SW 1271 (cell line): ENCODE measurements at regions not wholly inside any gene's neighbourhood (a gene's known extent, or its start where the extent isn't known, plus 50 kb on each side); places are given as distances from the start of the nearest gene placed in this dataset.
"Not testable (repeated sequence)": the region's sequence is repeated elsewhere in the genome, so short reads cannot be mapped to it uniquely, and the experiment has no call there.

ENCODE experiments used
- DNase-seq, 2 experiments: peaks; one replicate each; lab custom pipeline; 2025; lab: John Stamatoyannopoulos, UW

DNA sequence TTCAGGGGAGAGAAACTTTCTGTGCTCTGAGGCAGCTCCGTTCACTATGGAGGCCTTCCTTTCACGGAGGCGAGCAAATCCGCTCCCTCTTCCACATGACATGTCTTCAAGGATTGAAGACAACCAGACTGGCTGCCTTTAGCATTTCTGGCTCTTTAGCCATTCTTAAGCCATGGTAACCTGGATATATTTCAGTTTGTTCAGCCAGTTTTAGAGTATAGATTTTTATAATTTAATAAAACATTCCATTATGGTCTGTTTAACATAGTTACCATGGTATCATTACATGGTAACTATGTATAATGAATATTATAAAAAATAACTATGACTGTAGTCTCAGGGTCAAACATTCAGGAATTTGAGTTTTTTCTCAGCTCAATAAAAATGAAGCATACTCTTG, 54.2 kb upstream of the NFIA start:
- no peak for DNase-seq

GRCh38 chr1:61018068-61018467, 64.3 kb upstream of the NFIA start:
- not testable (repeated sequence) for DNase-seq

DNA sequence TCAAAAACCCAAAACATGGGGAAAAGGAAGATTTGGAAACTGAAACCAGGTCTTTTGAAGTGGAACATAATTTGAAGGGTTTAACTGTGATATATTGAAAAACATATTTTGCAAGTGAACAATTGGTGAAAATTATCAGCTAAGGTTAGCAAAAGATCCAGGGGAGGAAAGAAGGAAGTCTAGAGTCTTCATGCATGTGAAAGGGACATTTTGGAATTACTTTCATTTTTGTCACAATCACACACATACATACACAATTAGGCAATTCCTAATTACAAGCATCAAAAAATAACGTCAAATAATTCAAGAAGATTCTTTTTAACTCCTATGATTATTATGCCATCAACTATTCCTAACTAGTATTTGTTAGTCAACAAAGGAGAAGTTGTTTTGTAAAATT, 64.7 kb upstream of the NFIA start:
- no peak for DNase-seq

DNA sequence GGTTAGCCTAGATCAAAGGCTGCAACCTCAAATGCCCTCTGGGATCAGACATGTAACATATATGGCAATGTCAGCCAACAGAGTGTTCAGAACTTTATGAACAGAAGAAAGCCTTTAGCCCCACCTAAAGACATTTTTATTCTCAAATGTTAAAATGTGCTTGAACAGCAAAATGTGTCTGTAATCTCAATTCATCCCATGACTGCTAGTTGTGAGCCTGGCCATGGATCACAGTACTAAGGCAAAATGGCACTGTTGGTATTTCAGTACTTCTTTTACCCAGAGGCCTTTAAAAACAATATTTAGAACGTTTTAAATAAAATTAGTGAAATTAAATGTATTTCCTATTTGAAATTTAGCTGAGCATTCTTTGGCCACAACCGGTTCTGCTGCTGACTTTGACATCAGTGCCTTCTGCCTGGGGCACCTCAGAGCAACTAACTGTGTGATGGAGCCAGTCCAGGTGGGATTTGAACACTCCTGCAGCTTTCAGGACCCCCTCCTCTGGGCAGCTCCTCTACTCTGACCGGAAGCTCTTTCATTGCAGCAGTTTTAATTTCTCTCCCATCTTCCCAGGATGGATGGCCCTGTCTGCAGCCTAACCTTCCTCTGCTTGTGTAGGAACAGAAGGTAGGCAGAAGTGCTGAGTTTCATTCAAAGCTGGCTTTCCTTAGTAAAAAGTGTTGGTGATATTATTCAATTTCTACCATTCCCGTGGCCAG, 68.3 kb upstream of the NFIA start:
- DNase-seq = no peak

DNA sequence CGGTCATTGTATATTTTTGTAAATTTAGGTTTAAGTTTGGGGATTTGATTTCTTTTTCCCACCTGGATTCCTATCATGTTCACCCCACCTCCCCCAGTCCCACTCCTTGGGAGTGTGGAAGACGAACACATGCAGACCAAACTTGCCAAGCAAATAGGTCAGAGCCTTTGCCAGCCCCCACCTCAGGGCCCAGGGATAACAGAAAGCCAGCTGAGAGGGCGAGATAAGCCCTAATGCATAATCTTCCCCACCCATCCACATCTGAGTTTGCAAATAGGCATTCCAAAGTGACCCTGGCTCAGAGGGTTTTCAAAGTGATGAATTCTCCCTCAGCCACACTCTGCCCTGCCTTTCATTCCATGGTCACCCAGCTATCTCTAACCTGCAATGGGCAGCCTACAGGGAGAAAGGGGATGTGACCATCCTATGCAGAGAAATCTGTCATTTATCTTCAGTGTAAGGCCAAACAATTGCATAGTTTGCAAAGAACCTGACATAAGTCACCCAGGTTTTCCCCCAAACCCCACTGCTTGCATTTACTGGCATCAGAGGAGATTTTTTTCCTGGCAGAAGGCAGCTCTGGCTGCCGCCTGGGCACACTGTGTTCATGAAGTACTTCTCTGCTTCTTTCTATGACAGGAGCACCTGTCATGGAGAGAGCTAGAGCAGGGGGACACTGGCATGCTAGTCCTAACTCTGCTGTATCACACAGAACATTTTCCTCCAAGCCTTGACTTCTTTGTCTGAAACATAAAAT, 69.0 kb upstream of the NFIA start:
- no peak for DNase-seq

GRCh38 chr1:61012341-61012761, 70.0 kb upstream of the NFIA start:
- DNase-seq = no peak

DNA sequence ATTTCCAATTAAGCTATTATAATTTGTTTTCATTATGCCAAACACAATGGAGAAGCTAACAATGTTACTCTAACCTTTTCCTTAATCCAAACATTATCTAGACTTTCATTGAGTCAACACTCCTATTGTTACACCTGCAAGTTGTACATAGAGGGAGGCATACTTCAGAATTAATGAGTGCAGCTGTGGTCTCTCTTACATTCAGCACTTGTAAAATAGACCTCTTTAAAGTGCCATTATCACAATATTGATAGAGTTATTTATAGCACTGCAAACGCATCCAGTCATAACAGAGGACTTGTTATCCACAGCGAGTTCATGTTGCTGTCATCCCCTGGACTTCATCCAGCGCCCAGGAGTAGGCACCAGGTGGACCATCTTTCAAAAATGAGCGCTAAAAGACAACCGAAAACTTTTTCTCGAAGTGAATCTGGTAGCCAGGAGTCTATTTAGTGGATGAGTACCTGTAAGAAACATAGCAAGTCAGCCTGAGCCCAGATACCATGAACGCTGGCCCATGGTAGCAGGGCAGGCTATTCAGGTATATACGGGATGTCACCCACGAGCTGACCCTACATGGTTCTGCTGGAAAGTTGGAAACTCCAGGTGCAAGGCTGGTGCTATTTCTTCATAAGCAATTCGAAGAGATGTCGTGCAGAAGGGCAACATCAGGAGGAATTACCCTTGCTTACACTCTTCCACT, 70.6 kb upstream of the NFIA start:
- DNase-seq = no peak

DNA sequence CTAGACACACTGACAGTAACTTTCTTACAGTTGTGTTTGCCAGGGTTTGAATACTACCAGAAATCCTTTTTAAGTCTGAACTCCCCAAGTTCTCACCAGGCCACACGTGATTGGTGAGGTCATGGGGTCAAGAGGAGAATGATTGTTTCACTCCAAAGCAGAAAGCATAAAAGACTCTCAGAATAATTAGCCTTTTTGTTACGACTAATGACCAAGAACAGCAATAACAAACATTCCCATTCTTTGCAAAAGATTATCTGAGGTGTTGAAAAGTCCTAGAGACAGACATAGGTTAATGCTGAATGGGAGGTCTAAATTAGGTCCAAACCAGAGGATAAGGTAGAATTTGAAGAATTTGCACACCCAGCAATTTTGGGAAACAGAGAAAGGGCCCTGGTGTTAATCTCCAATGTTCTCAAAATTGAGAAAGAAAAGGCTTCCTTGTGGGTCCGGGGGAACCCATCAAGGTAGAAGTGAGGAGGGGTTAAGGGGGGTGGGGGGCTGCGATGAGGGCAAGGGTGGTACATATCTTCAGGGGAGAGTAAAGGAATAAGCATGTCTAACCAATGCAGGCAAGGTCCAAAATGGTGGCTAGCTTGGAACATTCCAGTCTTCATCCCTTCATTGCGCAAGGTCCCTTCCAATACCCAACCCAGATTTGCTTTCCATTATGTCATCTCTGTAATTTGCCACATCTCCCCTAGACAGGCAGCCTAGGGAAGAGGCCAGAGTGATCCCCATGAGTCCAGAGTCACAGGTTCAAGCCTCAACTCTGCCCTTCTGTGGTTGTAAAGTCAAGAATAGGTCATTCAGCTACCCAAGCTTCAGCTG, 74.6 kb upstream of the NFIA start:
- DNase-seq = no peak

GRCh38 chr1:61005614-61006580, 76.5 kb upstream of the NFIA start:
- DNase-seq = no peak

DNA sequence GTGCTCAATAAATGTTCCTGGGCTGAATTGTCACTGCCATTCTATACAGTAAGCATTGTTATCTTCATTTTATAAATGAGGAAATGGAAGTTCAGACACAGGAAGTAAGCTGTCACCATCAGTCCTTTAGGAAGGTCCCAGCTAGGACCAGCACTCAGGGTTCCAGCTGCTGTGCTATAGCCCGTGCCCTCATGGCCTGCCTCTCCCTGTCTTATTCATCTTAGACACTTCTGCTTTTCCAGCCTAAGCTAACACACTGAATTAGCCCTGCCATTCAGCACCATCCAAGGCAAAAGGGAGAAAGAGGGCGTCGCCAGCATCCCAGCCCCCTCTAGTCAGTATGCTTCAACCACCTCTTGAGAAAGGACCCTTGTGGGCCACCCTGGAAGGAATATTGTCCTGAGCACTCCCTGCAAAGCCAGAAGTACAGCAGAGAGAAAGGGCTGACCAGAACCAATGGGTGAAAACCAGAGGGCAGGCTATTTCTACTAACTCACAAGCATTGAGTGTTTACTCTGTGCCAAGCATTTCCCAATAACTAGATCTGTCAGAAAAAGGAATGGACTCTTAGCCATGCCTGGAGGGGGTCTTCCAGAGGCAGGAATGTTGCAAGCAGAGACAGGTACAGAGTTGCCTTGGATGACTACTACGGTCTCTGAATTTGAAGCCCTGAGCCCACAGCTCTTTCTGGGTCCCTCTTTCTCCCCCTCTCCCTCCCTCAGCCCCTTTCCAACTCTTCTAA, 77.9 kb upstream of the NFIA start:
- DNase-seq = no peak

- DNase-seq = no peak
These were observed 82.0 kb upstream of the NFIA start for GRCh38 chr1:61000327-61000726.

GRCh38 chr1:60998786-60999185, 83.6 kb upstream of the NFIA start:
- no peak for DNase-seq

DNA sequence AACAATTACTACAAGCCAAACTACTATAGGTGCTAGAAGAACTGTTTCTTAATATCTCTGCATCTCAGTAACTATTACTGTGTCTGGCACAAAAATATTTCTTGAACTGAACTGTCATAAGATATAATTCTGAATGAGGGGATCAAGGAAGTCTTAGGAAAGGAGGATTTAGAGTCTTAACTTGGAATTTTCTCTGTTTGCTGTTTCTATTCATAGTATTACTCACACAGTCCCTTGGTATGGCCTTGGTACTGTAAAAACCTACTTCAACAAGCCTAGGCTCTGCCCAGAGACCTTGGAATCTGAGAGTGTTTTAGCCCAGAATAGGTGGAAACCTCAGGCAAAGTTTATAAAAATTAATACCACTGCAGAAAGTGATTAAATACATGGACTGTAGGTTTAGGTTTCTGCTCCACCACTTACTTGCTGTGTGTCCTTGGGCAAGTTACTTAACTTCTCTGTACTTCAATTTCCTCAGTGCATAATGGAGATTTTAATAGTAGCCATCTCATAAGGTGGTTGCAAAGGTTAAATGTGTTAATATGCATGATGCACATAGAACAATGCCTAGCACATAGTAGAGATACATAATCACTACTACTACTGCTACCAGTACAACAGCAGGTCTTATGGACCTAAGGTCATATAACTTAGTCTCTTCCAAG, 87.4 kb upstream of the NFIA start:
- no peak for DNase-seq

GRCh38 chr1:60994369-60994768, 88.0 kb upstream of the NFIA start:
- no peak for DNase-seq

- no peak for DNase-seq
These were observed 90.2 kb upstream of the NFIA start for GRCh38 chr1:60992165-60992564.

DNA sequence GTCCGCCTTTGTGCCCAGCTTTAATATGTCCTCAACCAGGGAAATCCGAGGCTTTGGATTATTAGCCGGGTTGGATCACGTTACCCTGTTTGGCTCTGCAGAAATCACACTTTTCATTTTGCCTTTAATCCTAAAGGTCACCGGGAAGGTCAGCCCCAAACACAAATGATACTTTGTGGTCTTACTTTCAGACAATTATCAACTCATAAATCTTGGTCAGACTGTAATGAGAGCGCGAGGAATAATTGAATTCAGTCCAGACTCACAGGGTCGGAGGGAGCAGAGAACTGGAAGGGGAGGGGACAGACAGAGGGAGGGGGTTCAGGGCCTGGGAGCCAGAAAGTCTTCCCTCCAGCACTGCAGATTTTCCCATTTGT, 91.7 kb upstream of the NFIA start:
- DNase-seq = no peak

GRCh38 chr1:60989749-60990713, 92.3 kb upstream of the NFIA start:
- DNase-seq = no peak

- DNase-seq = no peak
These were observed 93.5 kb upstream of the NFIA start for GRCh38 chr1:60988891-60989290.

DNA sequence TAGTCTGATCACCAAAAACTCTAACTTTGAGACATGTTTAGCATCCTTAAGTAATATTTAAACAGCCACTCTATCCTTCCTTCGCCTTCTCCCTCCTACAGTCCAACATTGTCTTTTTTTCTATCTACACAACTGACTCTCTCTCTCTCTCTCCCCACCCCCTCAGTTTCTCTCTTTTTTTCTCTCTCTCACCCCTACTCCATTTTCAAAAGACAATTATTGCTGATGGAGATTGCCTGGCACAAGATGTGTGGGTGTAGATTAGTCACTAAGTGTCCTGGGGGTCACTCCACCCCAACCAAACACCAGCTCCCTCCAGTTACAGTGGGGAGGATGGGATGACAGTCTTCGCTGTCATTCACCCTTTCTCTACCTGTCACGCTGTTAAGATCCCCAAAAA, 94.5 kb upstream of the NFIA start:
- no peak for DNase-seq
